DND-41 (cell line): ENCODE measurements at regions not wholly inside any gene's neighbourhood (a gene's known extent, or its start where the extent isn't known, plus 50 kb on each side); places are given as distances from the start of the nearest gene placed in this dataset.

Experiments used
- ATAC-seq: fragments of 200-7000 bp; cut with Tn5 transposase; 3 replicates; pipeline ENCODE4 v1.9.1; 2021; ENCODE audit warnings: low read depth; ENCODE audit not compliant: insufficient read depth
- DNase-seq: peaks from one replicate; pipeline ENCODE4 v3.0.0-alpha.2; 2020
- H2AFZ ChIP-seq: 2 replicates; pipeline ENCODE4 v1.6.0; 2012; ENCODE audit warnings: low read depth, low read length
- H3K27ac ChIP-seq: 2 replicates; pipeline ENCODE4 v1.5.1; 2012; ENCODE audit warnings: low read length, inconsistent platforms
- H3K27me3 ChIP-seq: fragments of 200-600 bp; sonication (generic); 2 replicates; pipeline ENCODE4 v1.6.0; 2012; ENCODE audit warnings: low read length, mild to moderate bottlenecking, inconsistent platforms; ENCODE audit not compliant: insufficient read depth, poor library complexity
- H3K36me3 ChIP-seq: 2 replicates; pipeline ENCODE4 v1.5.1; 2012; ENCODE audit warnings: low read length, inconsistent platforms; ENCODE audit not compliant: insufficient read depth
- H3K4me1 ChIP-seq: 2 replicates; pipeline ENCODE4 v1.5.1; 2012; ENCODE audit warnings: mild to moderate bottlenecking, low read length; ENCODE audit not compliant: insufficient read depth
- H3K4me2 ChIP-seq: 2 replicates; pipeline ENCODE4 v1.6.0; 2012; ENCODE audit warnings: mild to moderate bottlenecking, moderate library complexity, low read length, inconsistent platforms; ENCODE audit not compliant: insufficient read depth
- H3K4me3 ChIP-seq, 2 experiments: fragments of 200-600 bp in 1 of 2; shearing (Covaris generic) in 1 of 2; 2 replicates each; pipeline ENCODE4 v1.5.1; 2012 to 2016; ENCODE audit warnings: inconsistent platforms in 2 of 2, low read length in 2 of 2, mild to moderate bottlenecking in 2 of 2, low read depth in 1 of 2, moderate library complexity in 1 of 2
- H3K79me2 ChIP-seq: 2 replicates; pipeline ENCODE4 v1.6.0; 2012; ENCODE audit warnings: low read length, inconsistent platforms; ENCODE audit not compliant: insufficient read depth
- H3K9ac ChIP-seq: 2 replicates; pipeline ENCODE4 v1.6.0; 2012; ENCODE audit warnings: low read depth, mild to moderate bottlenecking, inconsistent platforms, low read length, moderate library complexity
- H3K9me3 ChIP-seq: 2 replicates; pipeline ENCODE4 v1.5.1; 2012; ENCODE audit warnings: low read length, moderate library complexity, mild to moderate bottlenecking, inconsistent platforms; ENCODE audit not compliant: insufficient read depth, severe bottlenecking
- H4K20me1 ChIP-seq: 2 replicates; pipeline ENCODE4 v1.6.0; 2012; ENCODE audit warnings: low read length; ENCODE audit not compliant: insufficient read depth
- CTCF ChIP-seq: IDR thresholded peaks from 2 replicates; pipeline ENCODE4 v1.5.1; 2012; ENCODE audit warnings: borderline replicate concordance, low read length, moderate library complexity, mild to moderate bottlenecking; ENCODE audit not compliant: poor library complexity, severe bottlenecking; ENCODE audit errors: extremely low read depth
- EZH2 ChIP-seq: IDR thresholded peaks from 3 replicates; pipeline ENCODE4 v1.6.1; 2012; ENCODE audit warnings: borderline replicate concordance, low read depth, mild to moderate bottlenecking, moderate library complexity, low read length, inconsistent platforms; ENCODE audit not compliant: severe bottlenecking

- Histone ChIP-seq H3K27ac (no peak overlapping the region), H3K9ac (no peak overlapping the region), H2AFZ (no peak overlapping the region), H3K36me3 (no peaks in the 10 kb centered on the region), H4K20me1 (no peaks in the 10 kb centered on the region), H3K4me2 (no peak overlapping the region), H3K4me3 (no peak overlapping the region), H3K4me1 (no peaks in the 10 kb centered on the region), H3K27me3 (no peaks in the 10 kb centered on the region), H3K9me3 (no peaks in the 10 kb centered on the region), H3K79me2 (no peaks in the 10 kb centered on the region)
- DNase-seq = no peak
- ATAC-seq = no peak
- TF ChIP-seq CTCF = no peak
- no peak for TF ChIP-seq EZH2
Observed at GRCh38 chr2:133816037-133816436, 247.8 kb upstream of the NCKAP5 start.

- Histone ChIP-seq H3K27me3 (no peaks in the 10 kb centered on the region), H3K9me3 (no peaks in the 10 kb centered on the region), H3K4me1 (no peaks in the 10 kb centered on the region), H3K36me3 (no peaks in the 10 kb centered on the region), H3K9ac (no peak overlapping the region), H4K20me1 (no peaks in the 10 kb centered on the region), H3K27ac (no peak overlapping the region), H3K4me2 (no peak overlapping the region), H3K4me3 (no peak overlapping the region), H2AFZ (no peak overlapping the region), H3K79me2 (no peaks in the 10 kb centered on the region)
- ATAC-seq = no peak
- DNase-seq = no peak
- no peak for TF ChIP-seq CTCF
- TF ChIP-seq EZH2 = no peak
Observed at GRCh38 chr2:133817680-133818566, 249.7 kb upstream of the NCKAP5 start.

- no peak for DNase-seq
- H3K4me3 ChIP-seq = no peak overlapping the region
- H3K36me3 ChIP-seq = no peaks in the 10 kb centered on the region
- no peak overlapping the region for H3K9ac ChIP-seq
- no peak overlapping the region for H2AFZ ChIP-seq
- H3K4me1 ChIP-seq = no peaks in the 10 kb centered on the region
- ATAC-seq = no peak
- no peak for TF ChIP-seq EZH2
- TF ChIP-seq CTCF = no peak
- H3K79me2 ChIP-seq = no peaks in the 10 kb centered on the region
- no peak overlapping the region for H3K4me2 ChIP-seq
- H4K20me1 ChIP-seq = no peaks in the 10 kb centered on the region
- H3K9me3 ChIP-seq = no peaks in the 10 kb centered on the region
- no peaks in the 10 kb centered on the region for H3K27me3 ChIP-seq
- no peak overlapping the region for H3K27ac ChIP-seq
Observed at GRCh38 chr2:133818661-133819060, 250.4 kb upstream of the NCKAP5 start.
